ENCODE measurements at regions not wholly inside any gene's neighbourhood (a gene's known extent, or its start where the extent isn't known, plus 50 kb on each side); places are given as distances from the start of the nearest gene placed in this dataset.
"Not testable (repeated sequence)": the region's sequence is repeated elsewhere in the genome, so short reads cannot be mapped to it uniquely, and the experiment has no call there.

DNA sequence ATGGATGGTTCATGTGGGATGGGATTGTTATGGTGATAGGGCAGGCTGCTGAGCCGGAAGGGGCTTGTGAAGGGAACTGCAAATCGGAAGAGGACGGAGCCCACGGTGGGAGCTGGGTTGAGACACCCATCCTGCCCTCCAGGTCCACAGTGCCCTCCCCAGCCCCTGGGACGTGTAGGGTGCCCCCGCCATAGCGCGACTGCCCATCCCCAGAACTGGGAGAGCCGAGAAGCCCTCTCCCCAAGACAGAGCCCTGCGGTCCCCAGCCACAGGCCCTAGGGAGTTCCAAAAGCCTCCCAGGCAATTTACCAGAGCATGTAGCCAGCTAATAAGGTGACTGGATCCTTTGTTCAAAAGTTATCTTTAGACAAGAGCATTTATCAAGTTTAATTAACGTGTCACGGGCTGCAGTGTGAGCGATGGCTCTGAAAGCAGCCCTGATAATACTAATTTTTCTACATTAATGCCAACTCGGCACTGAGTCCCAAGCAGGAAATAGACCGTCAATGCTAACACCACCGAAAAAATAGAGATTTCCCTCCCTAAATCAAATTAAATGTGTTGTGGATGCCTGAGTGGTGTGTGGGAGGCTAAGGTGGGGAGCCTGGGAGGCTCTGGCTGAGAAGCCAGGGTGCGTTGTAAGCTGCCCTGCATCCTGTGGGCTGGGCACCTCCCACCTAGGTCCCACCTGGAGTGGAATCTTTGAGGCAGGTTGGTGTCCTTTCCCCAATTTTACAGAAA is 76.8 kb upstream of the RTL6 start:
- DNase-seq, result no peak

DNA sequence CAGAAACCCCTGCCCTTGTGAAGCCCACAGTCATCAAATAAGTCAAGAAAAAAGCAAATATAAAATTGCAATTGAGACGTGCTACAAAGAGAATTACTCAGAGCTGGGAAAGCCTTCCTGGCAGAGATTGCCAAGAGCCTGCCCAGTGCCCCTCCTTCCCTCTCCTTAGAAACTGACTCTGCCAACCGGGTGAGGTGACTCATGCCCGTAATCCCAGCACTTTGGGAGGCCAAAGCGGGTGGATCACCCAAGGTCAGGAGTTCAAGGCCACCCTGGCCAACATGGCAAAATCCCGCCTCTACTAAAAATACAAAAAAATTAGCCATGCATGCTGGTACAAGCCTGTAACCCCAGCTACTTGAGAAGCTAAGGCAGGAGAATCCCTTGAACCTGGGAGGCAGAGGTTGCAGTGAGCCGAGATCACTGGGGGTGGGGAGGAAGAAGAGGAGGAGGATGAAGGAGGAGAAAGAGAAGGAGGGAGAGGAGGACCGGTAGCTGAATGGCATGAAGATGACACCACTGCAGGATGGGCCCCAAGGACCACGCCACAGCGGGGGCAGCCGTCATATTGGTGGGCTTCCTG is 76.1 kb upstream of the RTL6 start:
- no peak for DNase-seq

DNA sequence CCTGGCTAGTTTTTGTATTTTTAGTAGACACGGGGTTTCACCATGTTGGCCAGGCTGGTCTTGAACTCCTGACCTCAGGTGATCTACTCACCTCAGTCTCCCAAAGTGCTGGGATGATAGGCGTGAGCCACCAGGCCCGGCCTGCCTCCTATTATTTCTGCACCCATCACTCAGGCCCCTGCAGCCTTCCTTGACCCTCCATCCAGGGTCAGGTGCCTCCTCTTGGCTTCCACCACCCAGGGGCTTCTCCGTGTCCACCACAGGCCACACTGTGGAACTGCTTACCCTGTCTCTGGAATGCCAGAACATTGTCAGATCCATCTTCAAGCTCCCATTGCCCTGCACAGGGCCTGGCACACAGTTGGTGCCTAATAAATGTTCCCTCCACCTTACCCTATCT is 75.4 kb upstream of the RTL6 start:
- DNase-seq, result no peak

DNA sequence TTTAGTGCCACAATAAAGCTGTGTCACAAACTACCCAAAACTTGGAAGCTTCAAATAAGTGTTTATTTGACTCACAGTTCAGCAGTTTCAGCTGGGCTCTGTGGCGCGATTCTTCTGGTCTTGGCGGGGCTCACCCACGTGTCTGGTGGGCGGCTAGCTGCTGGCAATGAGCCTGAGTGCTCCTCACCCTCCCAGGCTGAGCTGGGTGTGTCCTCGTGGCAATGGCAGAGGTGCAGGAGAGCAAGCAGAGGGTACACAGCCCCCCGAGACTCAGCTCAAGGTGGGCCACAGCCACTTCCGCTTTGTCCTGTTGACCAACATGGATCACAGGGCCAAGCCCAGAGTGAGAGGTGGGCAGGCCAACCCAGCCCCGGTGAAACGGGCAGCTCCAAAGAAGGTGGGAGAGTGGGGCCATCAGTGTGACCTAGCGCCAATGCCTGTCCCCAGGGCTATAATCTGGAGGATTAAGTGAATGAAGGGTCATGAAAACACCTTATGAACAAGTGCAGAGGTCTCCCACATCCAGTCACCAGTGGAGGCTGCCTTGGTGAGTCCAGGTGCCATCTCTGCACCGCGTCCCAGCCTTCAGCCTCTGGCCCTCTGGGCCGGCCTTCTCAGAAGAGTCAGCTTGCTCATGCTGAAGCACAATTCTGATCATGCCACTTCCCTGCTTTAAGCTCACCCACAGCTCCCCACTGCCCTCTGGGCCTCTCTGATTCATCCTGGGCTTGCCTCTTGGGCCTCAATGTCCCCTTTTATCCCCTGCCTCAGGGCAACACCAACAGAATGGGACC is 74.6 kb upstream of the RTL6 start:
- DNase-seq, result no peak

DNA sequence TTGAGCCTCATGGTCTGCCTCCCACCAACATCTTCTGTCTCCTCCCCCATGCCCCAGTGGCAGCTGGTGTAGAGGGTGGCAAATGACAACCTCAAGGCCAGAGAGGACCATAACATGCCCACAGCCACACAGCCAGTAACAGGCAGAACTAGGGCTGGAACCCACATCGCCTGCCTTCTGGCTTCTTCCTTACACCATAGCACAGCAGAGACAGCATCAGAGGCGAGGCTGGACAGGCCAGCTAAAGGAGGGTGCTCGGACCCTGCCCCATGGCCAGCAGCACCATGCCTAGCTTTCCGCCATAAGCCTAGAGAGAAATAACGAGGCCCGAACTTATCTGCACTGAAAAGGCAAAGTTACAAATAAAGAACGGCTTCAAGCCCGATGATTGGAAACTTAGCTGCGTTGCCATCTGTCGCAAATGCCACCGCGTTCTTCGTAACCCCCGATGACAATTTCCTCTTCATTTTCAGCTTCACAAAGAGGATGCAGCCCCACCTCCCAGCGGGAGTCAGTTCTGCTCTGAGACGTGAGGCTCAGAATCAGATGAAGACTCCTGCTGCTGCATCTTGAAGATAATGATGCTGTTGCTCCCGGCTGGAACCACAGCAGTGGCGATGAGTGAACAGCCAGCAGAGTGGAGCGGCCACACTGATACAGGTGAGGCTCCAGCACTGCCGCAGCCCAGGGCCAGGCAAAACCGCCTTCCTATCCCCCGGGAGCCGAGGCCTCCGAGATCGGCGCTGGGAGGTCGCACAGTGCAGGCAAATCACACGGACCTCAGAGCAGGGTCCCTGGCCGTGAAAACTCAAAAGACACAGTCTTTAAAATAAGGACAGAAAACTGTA is 73.8 kb upstream of the RTL6 start:
- DNase-seq, result no peak

DNA sequence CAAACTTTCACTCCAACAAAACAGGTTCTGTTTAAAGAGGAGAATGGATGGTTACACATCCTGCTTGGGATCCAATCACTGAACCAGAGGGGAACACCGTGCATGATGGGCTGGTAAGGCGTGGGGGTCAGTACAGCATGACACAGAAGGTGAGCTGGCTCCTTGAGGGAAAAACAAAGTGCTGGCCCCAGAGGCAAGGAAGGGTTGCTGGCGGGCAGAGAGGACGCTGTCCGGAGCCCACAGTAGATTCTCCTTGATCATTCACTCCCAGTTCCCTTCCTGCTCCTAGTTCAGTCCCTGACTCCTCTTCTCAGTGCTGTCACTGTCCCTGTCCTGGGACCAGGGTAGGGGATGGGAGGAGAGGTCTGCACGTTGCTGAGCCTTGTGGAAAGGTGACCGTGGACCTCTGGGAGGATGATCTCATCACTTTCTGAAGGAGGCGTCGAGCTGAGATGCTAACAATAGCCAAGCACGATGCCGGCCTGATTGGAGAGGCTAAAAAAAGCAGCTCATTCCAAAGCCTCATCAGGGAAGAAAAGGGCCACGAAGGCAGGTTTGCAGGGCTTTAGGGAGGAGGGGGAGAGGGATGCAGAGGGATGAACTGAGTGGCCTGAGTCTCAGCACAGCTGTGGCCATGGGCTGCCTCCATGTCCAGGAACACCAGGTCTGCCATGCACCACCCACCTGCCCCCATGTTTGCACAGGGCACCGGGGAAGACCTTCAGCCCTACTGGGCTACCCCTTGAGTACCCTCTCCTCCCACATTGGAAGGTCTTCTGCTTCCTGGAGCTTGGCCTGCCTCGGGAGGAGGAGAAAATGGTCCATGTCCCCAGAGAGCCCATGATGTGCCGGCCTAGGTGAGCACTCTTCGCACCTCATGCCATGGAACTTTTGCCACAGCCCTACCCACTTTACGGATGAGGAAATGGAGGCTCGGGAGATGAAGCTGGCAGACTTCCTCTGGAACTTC is 72.7 kb upstream of the RTL6 start:
- no peak for DNase-seq

DNA sequence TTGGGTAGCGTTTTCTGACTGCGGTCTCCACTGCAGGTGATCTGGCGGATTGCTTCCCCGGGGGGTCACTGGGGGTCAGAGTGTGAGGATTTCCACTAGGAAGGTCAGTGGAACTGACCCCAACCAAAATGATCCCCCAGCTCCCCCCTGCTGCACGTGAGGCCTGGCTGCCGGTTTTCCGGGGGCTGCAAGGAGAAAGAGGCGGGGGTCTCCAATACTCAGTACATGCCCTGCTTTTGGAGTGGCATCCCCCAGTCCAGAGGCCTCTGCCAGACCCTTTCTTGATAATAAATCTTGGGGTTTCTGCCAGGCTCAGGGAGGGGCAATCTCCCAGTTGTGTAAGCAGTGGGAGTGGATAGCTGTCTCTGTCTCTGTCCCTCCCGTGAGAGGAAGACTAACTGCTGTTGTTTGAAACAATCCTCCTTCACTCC is 71.5 kb upstream of the RTL6 start:
- DNase-seq, result no peak

DNA sequence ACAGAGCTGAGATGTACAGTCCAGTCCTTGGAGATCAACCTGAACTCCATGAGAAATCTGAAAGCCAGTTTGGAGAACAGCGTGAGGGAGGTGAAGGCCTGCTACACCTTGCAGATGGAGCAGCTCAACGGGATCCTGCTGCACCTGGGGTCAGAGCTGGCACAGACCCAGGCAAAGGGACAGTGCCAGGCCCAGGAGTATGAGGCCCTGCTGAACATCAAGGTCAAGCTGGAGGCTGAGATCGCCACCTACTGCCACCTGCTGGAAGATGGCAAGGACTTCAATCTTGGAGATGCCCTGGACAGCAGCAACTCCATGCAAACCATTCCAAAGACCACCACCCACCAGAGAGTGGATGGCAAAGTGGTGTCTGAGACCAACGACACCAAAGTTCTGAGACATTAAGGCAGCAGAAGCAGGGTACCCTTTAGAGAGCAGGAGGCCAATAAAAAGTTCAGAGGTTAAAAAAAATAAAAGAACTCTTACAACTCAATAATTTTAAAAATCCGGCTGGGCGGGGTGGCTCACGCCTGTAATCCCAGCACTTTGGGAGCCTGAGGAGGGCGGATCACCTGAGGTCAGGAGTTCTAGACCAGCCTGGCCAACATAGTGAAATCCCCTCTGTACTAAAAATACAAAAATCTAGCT is 69.9 kb upstream of the RTL6 start:
- no peak for DNase-seq

DNA sequence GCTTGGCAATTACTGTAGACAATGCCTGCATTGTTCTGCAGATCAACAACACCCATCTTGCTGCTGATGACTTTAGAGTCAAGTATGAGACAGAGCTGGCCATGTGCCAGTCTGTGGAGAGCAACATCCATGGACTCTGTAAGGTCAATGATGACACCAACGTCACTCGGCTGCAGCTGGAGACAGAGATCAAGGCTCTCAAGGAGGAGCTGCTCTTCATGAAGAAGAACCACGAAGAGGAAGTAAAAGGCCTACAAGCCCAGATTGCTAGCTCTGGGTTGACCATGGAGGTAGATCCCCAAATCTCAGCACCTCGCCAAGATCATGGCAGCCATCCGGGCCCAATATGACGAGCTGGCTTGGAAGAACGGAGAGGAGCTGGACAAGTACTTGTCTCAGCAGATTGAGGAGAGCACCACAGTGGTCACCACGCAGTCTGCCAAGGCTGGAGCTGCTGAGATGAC is 69.4 kb upstream of the RTL6 start:
- not testable (repeated sequence) for DNase-seq

DNA sequence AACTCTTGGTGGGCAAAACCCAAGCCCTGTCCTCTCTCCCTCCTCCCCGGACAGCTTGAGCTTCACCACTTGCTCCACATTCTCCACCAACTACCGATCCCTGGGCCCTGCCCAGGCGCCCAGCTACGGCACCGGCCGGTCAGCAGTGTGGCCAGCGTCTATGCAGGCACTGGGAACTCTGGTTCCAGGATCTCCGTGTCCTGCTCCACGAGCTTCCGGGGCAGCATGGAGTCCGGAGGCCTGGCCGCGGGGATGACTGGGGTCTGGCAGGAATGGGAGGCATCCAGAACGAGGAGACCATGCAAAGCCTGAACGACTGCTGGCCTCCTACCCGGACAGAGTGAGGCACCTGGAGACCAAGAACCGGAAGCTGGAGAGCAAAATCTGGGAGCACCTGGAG is 68.9 kb upstream of the RTL6 start:
- DNase-seq, result no peak

DNA sequence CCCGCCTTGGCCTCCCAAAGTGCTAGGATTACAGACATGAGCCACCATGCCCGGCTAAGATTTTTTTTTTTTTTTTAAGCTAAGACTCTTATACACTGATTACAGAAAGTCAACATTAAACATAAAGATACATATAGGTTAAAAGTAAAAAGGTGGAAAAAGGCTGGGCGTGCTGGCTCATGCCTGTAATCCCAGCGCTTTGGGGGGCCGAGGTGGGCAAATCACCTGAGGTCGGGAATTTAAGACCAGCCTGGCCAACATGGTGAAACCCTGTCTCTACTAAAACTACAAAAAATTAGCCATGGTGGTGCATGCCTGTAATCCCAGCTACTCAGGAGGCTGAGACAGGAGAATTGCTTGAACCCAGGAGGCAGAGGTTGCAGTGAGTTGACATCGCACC is 64.6 kb upstream of the RTL6 start:
- not testable (repeated sequence) for DNase-seq

DNA sequence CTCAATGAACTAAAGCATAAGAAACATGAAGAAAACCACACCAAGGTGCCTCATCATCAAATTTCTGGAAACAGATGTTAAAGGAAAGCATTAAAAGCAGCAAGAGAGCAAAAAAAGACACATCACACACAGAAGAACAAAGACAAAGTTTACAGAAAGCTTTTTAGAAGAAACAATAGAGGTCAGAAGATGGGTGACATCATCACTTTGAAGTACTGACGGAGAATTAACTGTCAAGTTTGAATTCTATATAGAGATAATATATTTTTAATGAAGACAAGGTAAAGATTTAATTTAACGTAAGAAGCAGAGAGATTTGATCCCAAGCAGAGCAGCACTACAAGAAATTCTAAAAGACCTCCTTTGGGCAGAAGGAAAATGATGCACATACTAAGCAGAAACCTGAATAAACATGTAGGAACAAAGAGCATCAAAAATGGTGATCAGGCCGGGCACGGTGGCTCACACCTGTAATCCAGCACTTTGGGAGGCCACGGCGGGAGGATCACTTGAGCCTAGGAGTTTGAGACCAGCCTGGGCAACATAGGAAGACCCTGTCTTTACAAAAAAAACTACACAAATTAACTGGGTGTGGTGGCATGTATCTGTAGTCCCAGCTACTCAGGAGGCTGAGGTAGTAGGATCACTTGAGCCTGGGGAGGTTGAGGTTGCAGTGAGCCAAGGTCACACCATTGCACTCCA is 63.3 kb upstream of the RTL6 start:
- DNase-seq, result no peak

DNA sequence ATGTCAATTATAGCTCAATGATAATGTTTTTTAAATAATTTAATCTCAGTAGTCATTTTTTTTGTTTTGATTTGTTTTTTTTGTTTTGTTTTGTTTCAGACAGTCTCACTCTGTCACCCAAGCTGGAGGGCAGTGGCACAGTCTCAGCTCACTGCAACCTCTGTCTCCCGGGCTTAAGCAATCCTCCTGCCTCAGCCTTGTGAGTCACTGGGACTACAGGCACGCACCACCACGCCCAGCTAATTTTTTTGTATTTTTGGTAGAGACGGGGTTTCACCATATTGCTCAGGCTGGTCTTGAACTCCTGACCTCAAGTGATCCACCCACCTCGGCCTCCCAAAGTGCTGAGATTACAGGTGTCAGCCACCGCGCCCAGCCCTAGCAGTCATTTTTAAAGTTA is 60.6 kb upstream of the RTL6 start:
- not testable (repeated sequence) for DNase-seq

DNA sequence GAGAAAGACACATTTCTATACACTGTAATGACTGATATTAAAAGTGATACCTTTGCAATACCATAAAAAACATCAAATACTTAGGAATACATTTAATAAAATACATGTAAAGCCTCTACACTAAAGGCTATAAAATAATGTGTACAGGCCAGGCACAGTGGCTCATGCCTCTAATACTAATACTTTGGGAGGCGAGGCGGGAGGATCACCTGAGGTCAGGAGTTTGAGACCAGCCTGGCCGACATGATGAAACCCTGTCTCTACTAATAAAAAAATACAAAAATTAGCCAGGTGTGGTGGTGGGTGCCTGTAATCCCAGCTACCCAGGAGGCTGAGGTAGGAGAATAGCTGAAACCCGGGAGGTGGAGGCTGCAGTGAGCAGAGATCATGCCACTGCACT is 59.8 kb upstream of the RTL6 start:
- DNase-seq, result not testable (repeated sequence)

DNA sequence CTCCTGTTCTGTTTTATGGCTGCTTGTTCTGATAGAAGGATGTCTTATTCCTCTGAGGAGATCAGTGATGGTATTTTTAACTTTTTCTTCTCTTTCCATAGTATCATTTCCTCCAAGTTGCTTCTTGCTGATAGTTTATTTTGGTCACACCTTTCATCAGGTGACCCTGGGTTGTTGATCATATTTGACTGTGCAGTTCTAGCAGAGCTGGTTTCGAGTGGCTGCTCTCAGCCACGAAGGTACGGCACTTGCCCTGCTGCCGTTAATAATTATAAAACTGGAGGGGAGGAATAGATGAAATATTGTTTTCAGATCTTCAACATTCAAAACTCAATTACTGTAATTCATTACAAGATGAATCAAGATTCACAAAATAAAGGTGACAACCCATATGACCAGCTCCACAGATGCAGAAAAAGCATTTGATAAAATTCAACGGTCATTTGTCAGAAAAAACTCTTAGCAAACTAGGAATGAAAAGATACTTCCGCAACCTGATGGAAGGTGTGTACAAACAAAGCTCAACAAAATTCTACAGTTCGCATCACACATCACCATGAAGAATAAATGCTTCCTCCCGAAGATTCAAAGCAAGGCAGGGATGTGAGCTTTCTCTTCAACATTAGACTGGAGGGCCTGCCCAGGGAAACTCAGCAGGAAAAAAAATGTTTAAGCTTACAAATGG is 59.2 kb upstream of the RTL6 start:
- no peak for DNase-seq

DNA sequence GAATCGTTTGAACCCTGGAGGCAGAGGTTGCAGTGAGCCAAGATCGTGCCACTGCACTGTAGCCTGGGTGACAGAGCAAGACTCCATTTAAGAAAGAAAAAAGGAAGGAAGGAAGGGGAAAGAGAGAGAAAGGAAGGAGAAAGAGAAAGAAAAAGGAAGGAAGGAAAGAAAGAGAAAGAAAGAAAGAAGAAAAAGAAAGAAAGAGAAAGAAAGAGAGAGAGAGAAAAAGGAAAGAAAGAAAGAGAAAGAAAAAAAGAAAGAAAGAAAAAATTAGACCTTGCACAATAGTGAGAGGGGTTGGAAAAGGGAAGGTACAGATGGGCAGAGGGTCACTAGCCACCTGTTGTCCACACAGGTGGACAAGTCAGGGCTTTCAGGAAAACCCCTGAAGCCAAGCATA is 57.6 kb upstream of the RTL6 start:
- no peak for DNase-seq

DNA sequence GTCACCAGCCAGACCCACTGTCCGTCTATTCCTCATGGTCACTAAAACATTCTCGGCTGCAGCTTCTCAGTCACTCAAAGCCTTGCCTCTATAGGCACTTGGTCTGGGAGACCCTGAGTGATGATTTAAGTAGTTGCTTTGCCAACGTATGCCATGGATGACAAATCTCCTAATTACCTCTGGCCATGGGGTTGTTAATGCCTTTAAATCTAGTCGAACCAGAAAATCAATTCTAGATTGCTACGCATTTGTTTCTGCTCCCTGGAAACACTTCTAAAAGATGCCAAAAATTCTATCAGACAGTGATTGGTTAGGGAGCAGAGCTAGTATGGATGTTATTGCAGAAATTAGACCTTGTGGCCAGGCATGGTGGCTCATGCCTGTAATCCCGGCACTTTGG is 57.0 kb upstream of the RTL6 start:
- no peak for DNase-seq

DNA sequence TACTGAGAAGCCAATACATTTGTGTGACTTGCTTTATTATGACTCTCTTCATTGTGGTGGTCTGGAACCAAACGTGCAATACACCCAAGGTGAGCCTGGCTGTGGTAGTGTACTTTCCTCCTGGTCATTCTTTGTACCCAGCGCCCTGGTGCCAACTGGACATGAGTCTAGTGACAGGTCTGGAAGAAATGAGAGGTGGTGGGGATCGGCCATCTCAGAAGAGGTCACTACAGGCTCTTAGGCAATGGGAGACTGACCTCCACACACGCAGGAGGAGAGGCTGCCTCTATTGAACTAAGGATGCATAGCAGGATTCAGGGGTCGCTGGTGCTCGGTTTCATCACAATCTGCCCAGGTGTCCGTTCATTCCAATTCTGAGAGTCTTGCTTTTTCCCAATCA is 56.4 kb upstream of the RTL6 start:
- no peak for DNase-seq

DNA sequence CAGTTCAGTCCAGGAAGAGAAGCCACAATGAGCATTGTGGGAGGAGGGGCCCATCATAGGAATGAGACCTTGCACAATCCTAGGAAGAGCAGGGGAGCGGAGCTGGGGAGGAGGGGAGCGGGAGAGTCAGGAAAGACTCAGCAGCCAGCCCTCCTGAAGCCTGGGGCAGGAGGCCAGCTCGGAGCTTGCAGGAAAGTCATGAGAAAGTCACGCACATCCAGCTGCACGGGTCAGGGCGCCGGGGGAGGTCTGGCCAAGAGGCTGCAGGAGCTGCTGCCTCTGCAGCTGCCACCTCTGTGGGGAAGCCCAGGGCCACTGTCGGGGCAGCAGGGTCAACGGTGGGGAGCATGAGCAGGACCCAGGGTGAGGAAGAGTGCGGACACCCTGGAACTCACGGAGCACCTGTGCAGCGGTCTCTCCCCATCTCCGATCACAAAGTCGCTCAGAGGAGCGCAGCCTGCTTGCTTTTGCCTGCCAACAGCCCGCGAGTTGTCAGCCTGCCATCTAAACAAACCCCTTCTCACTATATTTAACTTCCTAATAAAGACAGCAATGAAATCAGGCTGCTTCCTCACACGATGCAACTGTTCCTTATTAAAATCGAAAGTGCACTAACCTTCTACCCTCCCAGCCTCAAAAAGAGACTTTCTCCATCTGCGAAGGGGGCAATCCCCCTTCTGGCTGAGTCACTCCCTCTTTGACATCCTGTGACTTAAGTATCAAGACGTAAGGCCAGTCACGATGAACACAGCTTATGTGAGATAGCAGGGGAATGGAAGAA is 52.9 kb upstream of the RTL6 start:
- no peak for DNase-seq

Data from retina (tissue), 1 donor.